C4-2B (cell line): ENCODE measurements at regions not wholly inside any gene's neighbourhood (a gene's known extent, or its start where the extent isn't known, plus 50 kb on each side); places are given as distances from the start of the nearest gene placed in this dataset.

Source experiments
- CTCF ChIP-seq: fragments of 450-650 bp; conservative IDR thresholded peaks from 2 replicates; pipeline ENCODE4 v1.5.1; 2017; ENCODE audit warnings: mild to moderate bottlenecking
- ZFX ChIP-seq: fragments of 450-650 bp; IDR thresholded peaks from 2 replicates; pipeline ENCODE4 v1.6.1; 2017

GRCh38 chr3:10764259-10765051 lies 51.6 kb upstream of the SLC6A11 start:
- no peak for TF ChIP-seq CTCF
- TF ChIP-seq ZFX = no peak
